ENCODE measurements at regions not wholly inside any gene's neighbourhood (a gene's known extent, or its start where the extent isn't known, plus 50 kb on each side); places are given as distances from the start of the nearest gene placed in this dataset.

DNA sequence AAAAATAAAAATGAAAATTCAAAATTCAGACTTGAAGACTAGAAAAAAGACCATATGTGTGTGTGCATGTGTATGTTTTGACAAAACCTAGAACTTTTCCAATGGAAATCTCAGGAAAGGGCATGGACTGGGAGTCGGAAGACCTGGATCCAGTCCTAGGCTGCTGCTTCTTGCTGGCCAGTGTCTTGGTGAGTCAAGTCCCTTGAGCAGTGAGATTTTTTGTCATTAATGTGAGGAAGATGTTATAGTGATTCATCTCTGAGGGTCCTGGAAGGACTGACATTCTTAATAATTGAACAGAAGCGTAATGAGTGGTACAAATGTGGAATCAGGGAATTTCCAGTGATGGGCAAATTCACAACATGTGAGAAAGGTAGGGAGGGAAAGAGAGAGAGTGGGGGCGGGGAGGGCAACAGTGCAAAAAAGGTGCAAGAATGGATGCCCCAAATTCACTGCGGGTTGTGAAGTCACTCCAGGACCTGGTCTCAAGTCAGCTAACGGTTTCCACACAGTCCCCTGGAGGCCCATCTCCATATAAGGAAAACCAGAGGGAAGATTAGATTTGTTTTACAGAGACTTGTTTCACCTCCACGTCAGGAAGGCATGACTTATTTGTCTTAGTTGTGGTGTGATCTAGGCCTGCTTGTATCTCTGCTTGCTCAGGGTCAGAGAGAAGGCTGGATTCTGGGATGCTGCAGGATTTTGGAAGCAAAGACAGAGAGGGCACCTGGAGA, 201.7 kb downstream of the BUB3 start:
- intact Hi-C loops (cut with micrococcal nuclease) (no loop called here), dilution Hi-C loops (cut with MboI; ENCODE audit: extremely low pct_ligation_motif_present, low sequenced_read_pairs) (no loop called here)
- H3K36me3 ChIP-seq (ENCODE audit: control insufficient read depth in 2 of 2, extremely low read depth in 1 of 2, insufficient read depth in 2 of 2, low read length in 2 of 2), result no peaks in the 10 kb centered on the region
- TF ChIP-seq CTCF (IDR thresholded peaks at IDR 0.05; ENCODE audit: extremely low read depth in 1 of 2, insufficient read depth in 1 of 2, low read depth in 1 of 2, low read length in 2 of 2) (no peak), FOS (IDR thresholded peaks at IDR 0.05; ENCODE audit: borderline replicate concordance, insufficient read depth, low read length) (no peak), MYC (IDR thresholded peaks at IDR 0.05; ENCODE audit: low read depth, low read length) (no peak), GATA2 (IDR thresholded peaks at IDR 0.05; ENCODE audit: insufficient read depth, insufficient read length, low read depth, low read length) (no peak), POLR2AphosphoS5 (IDR thresholded peaks at IDR 0.05; ENCODE audit: insufficient read depth, low read depth, low read length) (no peak), POLR2A (IDR thresholded peaks at IDR 0.05; ENCODE audit: low read depth, low read length) (no peak), JUN (IDR thresholded peaks at IDR 0.05; ENCODE audit: borderline replicate concordance, insufficient read depth, insufficient read length, low read depth) (no peak), EZH2 (IDR thresholded peaks at IDR 0.05; ENCODE audit: borderline replicate concordance, low read depth, low read length, severe bottlenecking) (no peak)
- TF ChIP-seq, protein P1, sequence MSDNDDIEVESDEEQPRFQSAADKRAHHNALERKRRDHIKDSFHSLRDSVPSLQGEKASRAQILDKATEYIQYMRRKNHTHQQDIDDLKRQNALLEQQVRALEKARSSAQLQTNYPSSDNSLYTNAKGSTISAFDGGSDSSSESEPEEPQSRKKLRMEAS (IDR thresholded peaks at IDR 0.05; ENCODE audit: insufficient read depth, insufficient read length), result no peak
- no peaks in the 10 kb centered on the region for H4K20me1 ChIP-seq (replicated peaks; ENCODE audit: control insufficient read depth, extremely low read depth, insufficient read depth, low read length)
- H3K9ac ChIP-seq (replicated peaks; ENCODE audit: extremely low read depth, insufficient read depth, low read length), result no peak overlapping the region
- no peak overlapping the region for H3K4me3 ChIP-seq (replicated peaks in 1 of 3; ENCODE audit: insufficient read depth in 1 of 3, low read depth in 1 of 3, low read length in 3 of 3)
- no peaks in the 10 kb centered on the region for H3K9me1 ChIP-seq (replicated peaks; ENCODE audit: control insufficient read depth, extremely low read depth, insufficient read depth, low read length)
- no peaks in the 10 kb centered on the region for H3K27me3 ChIP-seq (ENCODE audit: control insufficient read depth in 2 of 2, insufficient read depth in 2 of 2, low read length in 2 of 2)
- BruUV-seq (replicated peaks), result no TSS peak
- no peaks in the 10 kb centered on the region for H3K9me3 ChIP-seq (replicated peaks; ENCODE audit: control insufficient read depth, insufficient read depth, low read length)
- no peaks in the 10 kb centered on the region for H3K79me2 ChIP-seq (ENCODE audit: control insufficient read depth, insufficient read depth, low read length)
- no peaks in the 10 kb centered on the region for H3K4me1 ChIP-seq (ENCODE audit: control insufficient read depth, extremely low read depth, insufficient read depth, low read length)
- DNase-seq (ENCODE audit: low read depth, low spot score) (no peak), FAIRE-seq (no peak)
- POLR2A ChIA-PET, result no interaction called here
- H3K4me2 ChIP-seq (ENCODE audit: insufficient read depth, low read length), result no peak overlapping the region
- CTCF ChIA-PET, result no interaction called here
- no peak overlapping the region for H3K27ac ChIP-seq (ENCODE audit: insufficient read depth, low read depth, low read length)
- no peak overlapping the region for H2AFZ ChIP-seq (ENCODE audit: low read depth, low read length)
